Activated naive CD4-positive, alpha-beta T cell treated with anti-CD3 and anti-CD28 coated beads, Interleukin-2, amount 10 ng/mL, durations not matched to agents 7 days and 5 days (primary cell): ENCODE measurements at regions not wholly inside any gene's neighbourhood (a gene's known extent, or its start where the extent isn't known, plus 50 kb on each side); places are given as distances from the start of the nearest gene placed in this dataset.

Experiments used
- CTCF ChIA-PET: fragments of 350-600 bp; sonication (Branson Sonifier 250); formaldehyde crosslinking; loops from one replicate; lab custom pipeline; 2021; ENCODE audit warnings: antibody characterized with exemption; lab: Charles Lee
- DNase-seq: peaks from one replicate; pipeline ENCODE4 v3.0.0-alpha.2; 2020
- H3K27ac Mint-ChIP-seq: one replicate; pipeline ENCODE4 v1.8.0; 2021; ENCODE audit warnings: mild to moderate bottlenecking, moderate library complexity, mixed read lengths
- H3K27me3 Mint-ChIP-seq: one replicate; pipeline ENCODE4 v1.8.0; 2021; ENCODE audit warnings: mild to moderate bottlenecking, mixed read lengths
- H3K36me3 Mint-ChIP-seq: one replicate; pipeline ENCODE4 v1.8.0; 2021; ENCODE audit warnings: mixed read lengths
- H3K4me1 Mint-ChIP-seq: one replicate; pipeline ENCODE4 v1.8.0; 2021; ENCODE audit warnings: mixed read lengths
- H3K4me3 Mint-ChIP-seq: one replicate; pipeline ENCODE4 v1.8.0; 2021; ENCODE audit warnings: mild to moderate bottlenecking, moderate library complexity, mixed read lengths
- H3K9me3 Mint-ChIP-seq: one replicate; pipeline ENCODE4 v1.8.0; 2021; ENCODE audit warnings: mixed read lengths

DNA sequence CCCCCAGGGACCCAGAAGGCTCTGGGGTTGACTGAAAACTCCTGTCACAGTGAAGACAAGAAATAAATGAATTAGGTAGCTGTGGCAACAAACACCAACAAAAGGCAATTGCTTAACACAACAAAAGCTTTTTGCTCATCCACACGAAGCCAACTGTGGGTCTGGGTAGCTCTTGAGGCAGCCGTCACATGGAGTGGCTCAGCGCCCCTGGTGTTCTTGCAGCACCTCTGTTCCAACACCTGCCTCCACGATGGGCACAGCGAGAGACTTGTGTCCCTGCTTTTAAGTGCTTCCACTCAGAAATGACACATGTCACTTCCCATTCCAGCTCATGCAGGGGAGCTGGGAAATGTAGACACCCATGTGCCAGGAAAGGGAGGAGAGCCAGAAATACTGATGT lies 364.5 kb upstream of the DUSP10 start:
- H3K36me3 Mint-ChIP-seq = no peaks in the 10 kb centered on the region
- no peak overlapping the region for H3K27ac Mint-ChIP-seq
- no peak for DNase-seq
- no peak overlapping the region for H3K4me3 Mint-ChIP-seq
- no peaks in the 10 kb centered on the region for H3K4me1 Mint-ChIP-seq
- H3K9me3 Mint-ChIP-seq = no peaks in the 10 kb centered on the region
- CTCF ChIA-PET = interaction anchor here (3.4 kb wide), 1 partner anchor 10 kb away, joined by 18 read pairs; no protein-coding TSS in a partner anchor
- no peaks in the 10 kb centered on the region for H3K27me3 Mint-ChIP-seq

DNA sequence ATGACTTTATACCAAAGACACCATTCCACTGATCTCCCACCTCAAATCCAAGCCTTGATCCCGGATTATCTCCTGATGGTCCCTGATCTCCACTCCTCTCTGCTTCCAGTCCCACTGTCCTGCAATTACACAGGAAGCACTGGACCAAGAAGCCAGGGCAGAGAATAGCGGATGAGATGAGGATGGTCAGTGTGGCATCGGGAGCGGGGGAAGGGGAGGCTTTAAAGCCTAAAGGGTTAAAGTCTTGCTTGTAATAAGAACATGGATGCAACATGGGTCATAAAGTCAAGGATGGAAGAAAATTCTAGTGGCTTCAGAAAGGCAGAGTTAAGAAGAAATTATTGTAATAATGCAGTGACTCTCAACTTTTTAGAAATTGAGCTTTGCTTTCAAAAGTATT lies 364.0 kb upstream of the DUSP10 start:
- Mint-ChIP-seq H3K27ac (no peak overlapping the region), H3K36me3 (no peaks in the 10 kb centered on the region), H3K9me3 (no peaks in the 10 kb centered on the region), H3K27me3 (no peaks in the 10 kb centered on the region), H3K4me1 (no peaks in the 10 kb centered on the region), H3K4me3 (no peak overlapping the region)
- DNase-seq = no peak
- CTCF ChIA-PET = interaction anchor here (3.4 kb wide), 1 partner anchor 10 kb away, joined by 18 read pairs; no protein-coding TSS in a partner anchor

DNA sequence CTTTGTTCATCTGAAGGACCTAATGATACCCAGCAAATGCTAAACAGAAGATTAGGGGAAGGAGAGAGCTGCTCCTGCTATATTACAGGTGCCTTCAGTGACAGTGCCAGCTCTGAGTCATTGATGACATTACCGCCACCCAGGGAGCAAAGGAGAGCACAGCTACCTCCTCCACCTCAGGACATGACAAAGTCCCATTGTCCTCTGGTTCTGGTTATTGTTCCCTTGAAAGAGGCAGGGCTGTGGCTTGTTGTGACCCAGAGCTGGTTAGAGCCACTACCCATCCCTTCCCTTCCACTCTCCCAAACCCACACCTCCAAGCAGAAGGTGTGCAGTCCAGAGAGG lies 363.5 kb upstream of the DUSP10 start:
- no peaks in the 10 kb centered on the region for H3K4me1 Mint-ChIP-seq
- no peaks in the 10 kb centered on the region for H3K9me3 Mint-ChIP-seq
- no peak overlapping the region for H3K27ac Mint-ChIP-seq
- no peak for DNase-seq
- H3K36me3 Mint-ChIP-seq = no peaks in the 10 kb centered on the region
- no peak overlapping the region for H3K4me3 Mint-ChIP-seq
- no peaks in the 10 kb centered on the region for H3K27me3 Mint-ChIP-seq
- CTCF ChIA-PET = interaction anchor here (1.4 to 3.4 kb wide), 2 partner anchors 9 to 350 kb away, joined by 4 to 18 read pairs; no protein-coding TSS in a partner anchor

DNA sequence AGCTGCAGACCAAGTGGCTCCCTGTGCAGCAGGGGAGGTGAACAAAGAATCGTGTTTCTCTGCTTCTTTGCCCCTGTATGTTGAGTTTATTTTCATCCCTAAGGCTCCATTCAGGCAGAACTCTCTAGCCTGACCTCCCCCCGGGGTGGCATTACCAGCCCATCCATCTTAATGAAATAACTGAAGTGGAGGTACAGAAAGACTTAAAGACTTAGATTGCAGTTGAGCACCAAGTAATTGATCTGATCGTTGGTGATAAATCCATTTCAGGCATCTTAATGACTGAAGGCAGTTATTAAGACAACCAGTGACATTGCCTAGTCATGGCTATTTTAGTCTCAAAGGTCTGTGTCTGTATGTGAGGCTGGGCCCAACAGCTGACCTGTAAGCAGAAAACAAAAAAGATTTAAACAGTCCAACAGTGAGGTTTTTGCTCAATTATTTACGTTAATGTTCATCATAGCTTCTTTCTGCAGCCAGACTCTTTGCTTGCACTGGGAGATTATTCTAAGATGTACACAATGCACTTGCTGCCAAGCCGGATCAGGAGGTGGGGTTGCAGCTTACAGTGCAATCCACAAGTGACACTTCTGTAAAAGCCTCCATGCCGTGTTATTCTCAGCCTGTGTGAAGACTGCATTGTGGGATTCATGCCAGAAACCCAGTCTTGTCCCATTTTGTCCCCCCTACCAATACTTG lies 363.0 kb upstream of the DUSP10 start:
- no peaks in the 10 kb centered on the region for H3K4me1 Mint-ChIP-seq
- CTCF ChIA-PET = interaction anchor here (1.4 to 3.4 kb wide), 2 partner anchors 9 to 350 kb away, joined by 4 to 18 read pairs; no protein-coding TSS in a partner anchor
- no peaks in the 10 kb centered on the region for H3K27me3 Mint-ChIP-seq
- H3K36me3 Mint-ChIP-seq = no peaks in the 10 kb centered on the region
- H3K9me3 Mint-ChIP-seq = no peaks in the 10 kb centered on the region
- no peak overlapping the region for H3K4me3 Mint-ChIP-seq
- no peak overlapping the region for H3K27ac Mint-ChIP-seq
- no peak for DNase-seq

DNA sequence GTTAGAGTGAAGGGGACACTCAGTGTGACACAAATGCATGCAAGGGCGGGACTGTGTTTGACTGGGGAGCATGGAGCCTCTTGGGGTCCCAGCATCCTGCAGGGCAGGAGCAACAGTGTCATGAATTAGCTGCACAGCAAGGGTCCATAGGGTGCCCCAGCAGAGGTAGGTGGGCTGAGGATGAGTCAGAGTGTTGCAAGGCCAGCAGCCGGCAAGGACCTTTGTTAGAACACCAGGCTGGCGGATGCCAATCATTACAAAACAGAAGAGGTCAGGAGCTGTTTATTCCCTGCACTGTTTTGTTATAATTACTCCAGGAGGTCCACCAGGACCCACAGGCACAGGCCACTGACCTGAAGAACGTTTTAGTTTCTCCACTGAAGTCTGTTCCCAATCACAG lies 362.2 kb upstream of the DUSP10 start:
- Mint-ChIP-seq H3K27ac (no peak overlapping the region), H3K9me3 (no peaks in the 10 kb centered on the region), H3K36me3 (no peaks in the 10 kb centered on the region), H3K27me3 (no peaks in the 10 kb centered on the region), H3K4me3 (no peak overlapping the region), H3K4me1 (no peaks in the 10 kb centered on the region)
- CTCF ChIA-PET = interaction anchor here (1.4 to 3.4 kb wide), 2 partner anchors 8 to 351 kb away, joined by 4 to 18 read pairs; no protein-coding TSS in a partner anchor
- DNase-seq = no peak

DNA sequence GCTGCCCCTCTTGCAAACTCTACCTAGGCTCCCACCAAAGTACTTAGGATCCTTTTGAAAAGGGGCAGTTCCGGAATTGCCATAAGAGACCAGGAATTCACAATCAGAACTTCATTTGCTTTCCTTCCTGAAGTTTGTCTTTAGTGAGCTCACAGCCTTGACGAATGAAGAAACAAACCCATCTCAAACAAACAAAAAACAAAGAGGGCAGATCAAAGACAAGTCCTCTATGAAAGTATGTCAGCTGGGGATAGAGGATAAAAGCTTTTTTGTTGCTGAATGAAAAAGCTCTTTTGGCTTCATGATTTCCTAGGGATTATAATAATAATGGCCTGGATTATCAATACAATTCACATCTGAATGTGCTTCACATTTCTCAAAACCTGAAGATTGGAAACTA lies 357.9 kb upstream of the DUSP10 start:
- Mint-ChIP-seq H3K4me3 (no peak overlapping the region), H3K27ac (no peak overlapping the region), H3K9me3 (no peaks in the 10 kb centered on the region), H3K4me1 (no peaks in the 10 kb centered on the region), H3K36me3 (no peaks in the 10 kb centered on the region), H3K27me3 (no peaks in the 10 kb centered on the region)
- CTCF ChIA-PET = interaction anchor here (1.3 kb wide), 1 partner anchor 66 kb away, joined by 3 read pairs; no protein-coding TSS in a partner anchor
- no peak for DNase-seq

DNA sequence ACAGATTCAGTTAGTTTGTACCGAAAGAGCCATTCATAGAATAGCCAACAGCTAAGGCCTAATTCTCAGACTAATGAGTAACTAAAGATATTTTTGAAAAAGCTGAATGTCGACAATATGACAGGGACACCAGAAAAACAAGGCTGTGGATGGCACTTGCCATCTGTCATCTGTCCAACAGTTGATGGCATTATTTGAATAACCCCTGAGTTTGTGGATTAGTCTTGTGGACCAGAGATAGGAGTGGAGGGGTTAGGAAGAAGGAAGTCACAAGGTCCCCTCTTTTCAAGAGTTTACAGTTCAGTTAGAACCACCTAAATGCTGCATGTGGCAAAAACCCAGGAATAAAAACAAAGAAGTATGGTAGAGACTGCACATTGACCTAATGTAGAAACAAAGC lies 356.5 kb upstream of the DUSP10 start:
- Mint-ChIP-seq H3K36me3 (no peaks in the 10 kb centered on the region), H3K9me3 (no peaks in the 10 kb centered on the region), H3K4me1 (no peaks in the 10 kb centered on the region), H3K4me3 (no peak overlapping the region), H3K27ac (no peak overlapping the region), H3K27me3 (no peaks in the 10 kb centered on the region)
- CTCF ChIA-PET = interaction anchor here (4.2 kb wide), 1 partner anchor 356 kb away, joined by 26 read pairs; no protein-coding TSS in a partner anchor
- DNase-seq = no peak

DNA sequence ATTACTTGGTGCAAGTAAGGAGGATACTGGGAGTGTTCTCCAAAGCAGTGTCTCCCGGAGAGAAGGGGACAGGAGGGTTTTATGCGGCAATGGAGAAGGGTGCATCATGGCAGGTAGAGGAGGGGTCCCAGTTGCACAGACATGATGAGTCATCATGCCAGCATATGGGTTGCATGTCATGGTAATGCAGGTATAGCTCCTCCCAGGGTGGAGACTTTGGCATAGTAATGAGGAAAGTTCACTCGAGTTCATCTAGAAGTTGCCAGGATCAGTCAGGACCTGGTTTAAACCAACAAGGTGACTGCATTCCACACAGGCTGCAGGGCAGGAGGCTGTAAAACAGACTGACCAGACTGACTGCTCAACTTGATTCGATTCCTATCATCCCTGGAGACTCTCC lies 355.7 kb upstream of the DUSP10 start:
- Mint-ChIP-seq H3K9me3 (no peaks in the 10 kb centered on the region), H3K4me3 (no peak overlapping the region), H3K36me3 (no peaks in the 10 kb centered on the region), H3K27ac (no peak overlapping the region), H3K27me3 (no peaks in the 10 kb centered on the region), H3K4me1 (no peaks in the 10 kb centered on the region)
- CTCF ChIA-PET = interaction anchor here (0.6 to 4.2 kb wide), 5 partner anchors 8 to 1223 kb away, joined by 3 to 26 read pairs (median 8); no protein-coding TSS in a partner anchor
- DNase-seq = no peak

DNA sequence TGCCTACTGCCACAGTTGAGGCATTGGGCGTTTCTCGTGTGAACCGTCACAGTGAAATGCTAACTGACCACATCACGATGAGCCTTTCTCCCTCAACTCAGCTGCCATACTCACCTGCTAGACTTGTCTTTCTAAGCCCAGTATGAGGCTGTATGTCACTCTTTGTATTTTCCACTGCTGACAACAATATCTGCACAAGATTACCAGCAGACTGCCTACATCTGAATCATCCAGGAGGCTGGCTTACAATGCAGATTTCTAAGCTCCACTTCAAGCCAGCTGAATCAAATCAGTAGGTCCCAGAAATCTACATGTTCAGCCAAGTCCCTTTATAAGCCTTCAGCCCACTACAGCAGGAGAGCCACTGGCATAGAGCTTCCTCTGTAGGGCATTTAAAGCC lies 355.0 kb upstream of the DUSP10 start:
- CTCF ChIA-PET = interaction anchor here (0.7 to 4.2 kb wide), 5 partner anchors 9 to 553 kb away, joined by 4 to 26 read pairs (median 8); no protein-coding TSS in a partner anchor
- Mint-ChIP-seq H3K27me3 (no peaks in the 10 kb centered on the region), H3K4me1 (no peaks in the 10 kb centered on the region), H3K4me3 (no peak overlapping the region), H3K27ac (no peak overlapping the region), H3K9me3 (no peaks in the 10 kb centered on the region), H3K36me3 (no peaks in the 10 kb centered on the region)
- no peak for DNase-seq

DNA sequence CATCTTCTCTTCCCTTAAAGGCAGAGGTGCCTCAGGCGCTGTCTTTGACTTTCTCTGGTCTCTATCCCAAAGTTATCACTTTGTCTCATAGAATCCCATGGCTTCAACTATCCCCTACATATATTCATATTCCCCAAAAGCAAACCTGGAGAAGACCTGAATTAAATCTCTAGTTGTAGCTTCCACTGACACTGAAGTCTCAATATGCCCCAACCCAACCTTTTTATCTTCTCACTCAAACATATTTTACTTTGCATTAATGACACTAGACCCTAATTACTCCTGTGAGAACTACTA lies 354.5 kb upstream of the DUSP10 start:
- Mint-ChIP-seq H3K4me1 (no peaks in the 10 kb centered on the region), H3K27me3 (no peaks in the 10 kb centered on the region), H3K9me3 (no peaks in the 10 kb centered on the region), H3K4me3 (no peak overlapping the region), H3K27ac (no peak overlapping the region), H3K36me3 (no peaks in the 10 kb centered on the region)
- no peak for DNase-seq
- CTCF ChIA-PET = interaction anchor here (0.8 to 4.2 kb wide), 7 partner anchors 9 to 1195 kb away, joined by 3 to 26 read pairs (median 5); no protein-coding TSS in a partner anchor

DNA sequence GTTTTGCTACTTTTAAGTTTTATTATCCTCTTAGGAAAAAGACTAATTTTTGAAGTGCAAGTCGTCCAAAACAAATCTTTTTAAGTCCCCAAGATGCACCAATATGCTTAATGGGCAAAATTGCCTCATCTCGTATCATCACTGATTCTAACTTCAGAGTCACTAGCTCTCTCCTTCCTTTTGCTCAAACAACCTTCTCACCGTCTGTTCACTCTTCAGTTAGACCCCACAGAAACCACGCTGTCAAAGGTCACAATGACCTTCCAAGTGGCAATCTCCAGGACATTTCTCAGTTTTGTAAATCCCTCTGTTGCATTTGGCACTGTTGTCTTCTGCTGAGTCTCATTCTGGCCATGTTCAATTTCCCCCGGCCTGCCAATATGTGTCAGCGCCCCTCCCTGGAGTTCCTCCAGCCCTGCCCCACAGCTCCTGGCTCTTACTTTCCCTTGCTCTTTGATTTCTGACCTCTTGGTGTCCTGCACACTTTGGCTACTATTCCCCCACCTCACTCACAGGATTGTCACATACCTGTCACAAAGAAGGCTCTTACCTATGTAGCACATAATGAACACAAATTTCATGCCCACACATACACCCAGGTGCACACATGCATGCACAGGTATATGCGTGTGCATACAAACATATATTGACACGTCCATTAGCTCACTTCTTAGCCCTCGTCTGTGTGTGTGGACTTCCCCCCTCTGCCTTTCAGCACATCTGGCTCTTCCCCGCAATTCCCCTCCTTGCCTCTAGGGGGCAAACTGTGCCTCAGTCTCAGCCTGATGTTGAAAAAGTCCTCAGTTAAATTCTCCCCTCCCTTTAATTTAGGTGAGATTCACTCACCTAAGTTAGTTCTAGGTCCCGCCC lies 354.0 kb upstream of the DUSP10 start:
- CTCF ChIA-PET = interaction anchor here (0.8 to 4.2 kb wide), 10 partner anchors 10 to 1195 kb away, joined by 3 to 26 read pairs (median 4); no protein-coding TSS in a partner anchor
- Mint-ChIP-seq H3K9me3 (no peaks in the 10 kb centered on the region), H3K4me1 (no peaks in the 10 kb centered on the region), H3K36me3 (no peaks in the 10 kb centered on the region), H3K27me3 (no peaks in the 10 kb centered on the region), H3K27ac (no peak overlapping the region), H3K4me3 (no peak overlapping the region)
- DNase-seq = peak; percentile 75

DNA sequence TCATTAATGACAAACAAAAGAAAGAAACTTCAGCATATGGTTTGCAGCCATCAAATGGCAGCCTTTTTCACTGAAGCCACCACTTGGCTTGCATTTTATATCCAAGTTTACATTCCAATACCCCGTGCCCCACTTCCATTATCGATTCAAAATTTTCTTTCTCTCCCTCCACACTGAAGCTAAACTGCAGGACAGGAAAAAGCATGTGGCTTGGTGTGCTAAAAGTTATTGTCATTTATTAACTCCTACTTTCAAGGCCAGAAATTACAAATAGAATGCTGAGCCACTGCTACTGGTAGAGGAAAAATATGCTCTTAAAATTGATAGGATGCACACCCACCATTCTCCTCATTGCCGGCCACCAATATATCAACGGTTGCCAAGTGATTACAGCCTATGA lies 351.6 kb upstream of the DUSP10 start:
- CTCF ChIA-PET = no interaction called here
- Mint-ChIP-seq H3K9me3 (no peaks in the 10 kb centered on the region), H3K36me3 (no peaks in the 10 kb centered on the region), H3K27ac (peak overlapping the region; percentile 31), H3K4me1 (no peaks in the 10 kb centered on the region), H3K4me3 (no peak overlapping the region), H3K27me3 (peaks cover 4% of the 10 kb centered on the region)
- DNase-seq = no peak

DNA sequence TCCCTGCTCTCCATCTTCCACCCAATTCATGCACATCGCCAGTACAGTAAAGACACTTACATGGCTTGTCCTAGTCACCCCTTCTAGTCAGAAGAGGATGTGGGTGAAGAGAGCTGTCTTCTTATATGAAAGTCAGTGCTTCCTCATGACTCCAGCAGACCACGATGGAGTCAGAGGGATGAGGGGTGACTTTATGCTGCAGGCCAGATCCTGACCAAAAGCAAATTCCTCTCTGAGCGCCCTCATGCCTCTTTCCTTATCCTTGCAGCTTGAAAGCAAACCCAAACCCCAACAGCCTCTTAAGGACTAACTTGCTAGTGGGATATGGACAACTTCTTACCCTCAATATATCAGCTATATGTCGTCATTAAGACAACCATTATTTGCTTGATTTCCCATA lies 348.2 kb upstream of the DUSP10 start:
- DNase-seq = no peak
- no peaks in the 10 kb centered on the region for H3K9me3 Mint-ChIP-seq
- H3K27ac Mint-ChIP-seq = no peak overlapping the region
- H3K4me3 Mint-ChIP-seq = no peak overlapping the region
- CTCF ChIA-PET = interaction anchor here (0.7 to 1.1 kb wide), 2 partner anchors 365 to 654 kb away, joined by 3 read pairs; no protein-coding TSS in a partner anchor
- no peaks in the 10 kb centered on the region for H3K36me3 Mint-ChIP-seq
- peaks cover 4% of the 10 kb centered on the region for H3K27me3 Mint-ChIP-seq
- H3K4me1 Mint-ChIP-seq = no peaks in the 10 kb centered on the region

DNA sequence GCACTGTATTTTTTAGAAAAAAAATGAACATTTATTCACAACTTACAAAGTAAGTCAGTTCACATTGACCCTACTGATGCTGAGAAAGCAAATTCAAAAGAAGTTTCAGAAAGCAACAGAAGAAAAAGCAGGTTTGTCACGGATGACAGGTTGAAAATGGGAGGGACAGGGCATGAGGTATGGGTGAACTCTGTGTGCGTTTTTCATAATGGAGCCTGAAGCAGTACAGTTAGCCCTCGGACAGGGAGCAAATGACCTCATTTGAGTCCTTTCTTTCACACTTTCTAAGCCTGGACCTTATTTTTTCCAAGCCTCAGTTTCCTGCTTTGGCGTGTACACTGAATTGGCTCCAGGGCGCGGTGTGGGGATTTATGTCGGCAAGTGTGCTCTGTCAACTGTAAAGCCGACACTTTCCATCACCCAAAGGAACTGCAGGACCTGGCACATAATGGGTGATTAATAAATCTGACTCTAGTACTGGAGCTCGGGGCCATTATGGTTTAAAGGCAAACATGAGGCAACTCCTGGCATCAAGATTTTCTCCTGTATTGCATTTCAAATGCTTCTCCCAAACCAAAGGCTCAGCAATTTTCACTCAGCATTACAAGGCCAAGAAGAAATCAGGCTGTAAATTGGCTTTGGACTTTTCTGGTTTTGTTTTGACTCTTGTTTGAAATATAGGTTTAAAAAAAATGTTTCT lies 345.5 kb upstream of the DUSP10 start:
- H3K36me3 Mint-ChIP-seq = no peaks in the 10 kb centered on the region
- CTCF ChIA-PET = no interaction called here
- H3K27ac Mint-ChIP-seq = no peak overlapping the region

More for the DNA sequence above, 345.5 kb upstream of the DUSP10 start:
- Mint-ChIP-seq H3K27me3 (peaks cover 4% of the 10 kb centered on the region), H3K4me3 (no peak overlapping the region), H3K4me1 (no peaks in the 10 kb centered on the region), H3K9me3 (no peaks in the 10 kb centered on the region)
- no peak for DNase-seq
